Adrenal gland (tissue), 5 donors: ENCODE measurements at regions not wholly inside any gene's neighbourhood (a gene's known extent, or its start where the extent isn't known, plus 50 kb on each side); places are given as distances from the start of the nearest gene placed in this dataset.

Experiments
- CTCF ChIP-seq, 6 experiments: fragments of 450-650 bp in 4 of 6; fragments of 200-600 bp in 2 of 6; sonication (generic) in 1 of 6; IDR thresholded peaks; 1 replicate in 5 of 6; 2 replicates in 1 of 6; pipeline versions ENCODE4 v1.5.1 to v1.8.0; 2016 to 2021; ENCODE audit warnings: antibody characterized with exemption in 6 of 6, mild to moderate bottlenecking in 2 of 6, moderate library complexity in 1 of 6
- POLR2A ChIP-seq, 2 donors: fragments of 450-650 bp; IDR thresholded peaks; one replicate each; pipeline ENCODE4 v1.6.1; 2017; ENCODE audit warnings: antibody characterized with exemption in 2 of 2, mild to moderate bottlenecking in 2 of 2, moderate library complexity in 1 of 2
- donor health status: DM: no; HTN: no; CAD: no.

GRCh38 chr12:65728848-65729793 lies 95.2 kb upstream of the HMGA2 start:
- no peak for TF ChIP-seq CTCF (IDR thresholded peaks at IDR 0.05)
- no peak for TF ChIP-seq POLR2A (IDR thresholded peaks at IDR 0.05)
